Vagina (tissue), 2 donors: ENCODE measurements at regions not wholly inside any gene's neighbourhood (a gene's known extent, or its start where the extent isn't known, plus 50 kb on each side); places are given as distances from the start of the nearest gene placed in this dataset.

Experiments
- CTCF ChIP-seq, 3 experiments: fragments of 450-650 bp in 2 of 3; fragments of 200-600 bp in 1 of 3; sonication (generic) in 1 of 3; IDR thresholded peaks; one replicate each; pipeline ENCODE4 v1.5.1; 2017 to 2019; ENCODE audit warnings: antibody characterized with exemption in 3 of 3, mild to moderate bottlenecking in 2 of 3, moderate library complexity in 2 of 3
- POLR2A ChIP-seq, 2 donors: fragments of 450-650 bp; IDR thresholded peaks; one replicate each; pipeline ENCODE4 v1.6.1; 2017; ENCODE audit warnings: antibody characterized with exemption in 2 of 2, mild to moderate bottlenecking in 2 of 2, moderate library complexity in 2 of 2
- POLR2AphosphoS5 ChIP-seq, 2 donors: sonication (generic); formaldehyde crosslinking; IDR thresholded peaks; one replicate each; pipeline ENCODE4 v1.9.0; 2017; ENCODE audit warnings: antibody characterized with exemption in 2 of 2, mild to moderate bottlenecking in 2 of 2, low read depth in 1 of 2; ENCODE audit not compliant: insufficient read depth in 1 of 2

- TF ChIP-seq CTCF (IDR thresholded peaks at IDR 0.05) (no peak), POLR2A (IDR thresholded peaks at IDR 0.05) (no peak), POLR2AphosphoS5 (IDR thresholded peaks at IDR 0.05; ENCODE audit: insufficient read depth in 1 of 2, low read depth in 1 of 2) (no peak)
Measured at GRCh38 chr5:162801235-162801634, 636.2 kb upstream of the CCNG1 start.
